GM12872 (cell line): ENCODE measurements at regions not wholly inside any gene's neighbourhood (a gene's known extent, or its start where the extent isn't known, plus 50 kb on each side); places are given as distances from the start of the nearest gene placed in this dataset.

ENCODE experiments used
- TF ChIP-seq, protein P1 (sequence below): IDR thresholded peaks from 3 replicates; pipeline ENCODE4 v1.5.1; 2011; ENCODE audit warnings: low read depth, mild to moderate bottlenecking, low read length, moderate library complexity; ENCODE audit not compliant: insufficient read depth

GRCh38 chr15:75112848-75113492, 88.7 kb upstream of the C15orf39 start:
- TF ChIP-seq, protein P1, sequence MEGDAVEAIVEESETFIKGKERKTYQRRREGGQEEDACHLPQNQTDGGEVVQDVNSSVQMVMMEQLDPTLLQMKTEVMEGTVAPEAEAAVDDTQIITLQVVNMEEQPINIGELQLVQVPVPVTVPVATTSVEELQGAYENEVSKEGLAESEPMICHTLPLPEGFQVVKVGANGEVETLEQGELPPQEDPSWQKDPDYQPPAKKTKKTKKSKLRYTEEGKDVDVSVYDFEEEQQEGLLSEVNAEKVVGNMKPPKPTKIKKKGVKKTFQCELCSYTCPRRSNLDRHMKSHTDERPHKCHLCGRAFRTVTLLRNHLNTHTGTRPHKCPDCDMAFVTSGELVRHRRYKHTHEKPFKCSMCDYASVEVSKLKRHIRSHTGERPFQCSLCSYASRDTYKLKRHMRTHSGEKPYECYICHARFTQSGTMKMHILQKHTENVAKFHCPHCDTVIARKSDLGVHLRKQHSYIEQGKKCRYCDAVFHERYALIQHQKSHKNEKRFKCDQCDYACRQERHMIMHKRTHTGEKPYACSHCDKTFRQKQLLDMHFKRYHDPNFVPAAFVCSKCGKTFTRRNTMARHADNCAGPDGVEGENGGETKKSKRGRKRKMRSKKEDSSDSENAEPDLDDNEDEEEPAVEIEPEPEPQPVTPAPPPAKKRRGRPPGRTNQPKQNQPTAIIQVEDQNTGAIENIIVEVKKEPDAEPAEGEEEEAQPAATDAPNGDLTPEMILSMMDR, result no peak

- TF ChIP-seq, protein P1, result no peak
These were observed 87.4 kb upstream of the C15orf39 start for GRCh38 chr15:75114327-75114726.

DNA sequence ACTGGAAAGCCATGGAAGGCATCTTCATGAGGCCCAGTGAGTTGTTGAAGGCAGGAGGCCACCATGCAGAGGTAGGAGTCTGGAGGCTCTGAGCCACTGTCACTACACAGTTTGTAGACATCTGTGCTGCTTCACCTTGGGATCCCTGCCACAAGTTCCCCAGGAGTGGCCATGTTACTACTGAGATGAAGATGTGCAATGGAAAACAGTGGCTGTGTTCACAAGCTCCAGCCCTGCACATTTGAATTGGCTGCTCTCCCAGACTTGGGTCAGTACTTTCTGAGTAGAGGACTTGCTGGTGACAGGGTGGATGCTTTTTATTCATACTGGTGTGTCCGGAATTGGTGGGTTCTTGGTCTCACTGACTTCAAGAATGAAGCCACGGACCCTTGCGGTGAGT, 86.9 kb upstream of the C15orf39 start:
- TF ChIP-seq, protein P1, result no peak

DNA sequence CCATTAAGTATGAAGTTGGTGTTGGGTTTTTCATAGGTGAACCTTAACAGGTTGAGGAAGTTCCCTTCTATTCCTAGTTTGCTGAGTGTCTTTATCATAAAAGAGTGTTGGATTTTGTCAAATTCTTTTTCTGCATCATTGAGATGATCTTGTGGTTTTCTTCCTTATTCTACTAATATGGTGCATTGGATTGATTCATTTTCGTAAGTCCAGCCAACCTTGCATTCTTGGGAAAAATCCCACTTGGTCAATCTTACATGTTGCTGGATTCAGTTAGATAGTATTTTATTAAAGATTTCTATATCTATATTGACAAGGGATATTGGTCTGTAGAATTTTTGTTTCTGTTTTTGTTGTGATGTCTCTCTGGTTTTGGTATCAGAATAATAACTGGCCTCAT, 83.7 kb upstream of the C15orf39 start:
- TF ChIP-seq, protein P1, result no peak

DNA sequence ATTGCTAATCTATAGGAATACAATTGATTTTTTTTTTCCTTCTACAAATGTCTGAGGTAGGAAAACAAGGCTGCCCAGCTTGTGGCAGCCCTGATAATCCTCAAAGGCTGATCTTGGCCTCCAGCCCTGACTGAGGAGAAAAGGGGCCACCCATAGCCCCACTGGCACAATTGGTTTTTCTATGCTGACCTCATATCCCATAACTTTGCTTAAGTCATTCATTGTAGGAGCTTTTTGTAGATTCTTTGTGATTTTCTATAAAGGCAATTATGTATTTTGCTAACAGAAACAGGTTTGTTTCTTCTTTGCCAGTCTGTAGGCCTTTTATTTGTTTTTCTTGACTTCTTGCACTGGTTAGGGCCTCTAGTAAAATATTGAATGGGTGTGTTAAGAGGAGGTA, 80.2 kb upstream of the C15orf39 start:
- TF ChIP-seq, protein P1, result no peak

- TF ChIP-seq, protein P1, result no peak
These were observed 78.3 kb upstream of the C15orf39 start for GRCh38 chr15:75123395-75123794.

GRCh38 chr15:75125935-75126334, 75.7 kb upstream of the C15orf39 start:
- TF ChIP-seq, protein P1, result no peak
